HEK293 (cell line): ENCODE measurements at regions not wholly inside any gene's neighbourhood (a gene's known extent, or its start where the extent isn't known, plus 50 kb on each side); places are given as distances from the start of the nearest gene placed in this dataset.

ENCODE experiments used
- CTCF ChIA-PET: fragments of 350-600 bp; formaldehyde crosslinking; extraction: SDS; loops from one replicate; lab custom pipeline; 2021; ENCODE audit warnings: antibody characterized with exemption; lab: Yijun Ruan, JAX
- POLR2A ChIA-PET: fragments of 300-600 bp; formaldehyde crosslinking; extraction: SDS; loops from one replicate; lab custom pipeline; 2020; ENCODE audit warnings: antibody characterized with exemption, inconsistent platforms; lab: Yijun Ruan, JAX
- H3K27ac ChIP-seq: fragments of 200-500 bp; sonication (Bioruptor generic); 2 replicates; pipeline ENCODE4 v1.5.1; 2014; ENCODE audit warnings: low read depth, low read length, control low read depth, inconsistent platforms; ENCODE audit errors: extremely low read depth
- H3K36me3 ChIP-seq, 2 experiments: fragments of 200-500 bp in 1 of 2; sonication (Bioruptor generic) in 1 of 2; 1 replicate in 1 of 2; 2 replicates in 1 of 2; pipeline ENCODE4 v1.5.1; 2014 to 2017; ENCODE audit warnings: inconsistent platforms in 2 of 2, low read length in 2 of 2; ENCODE audit not compliant: control insufficient read depth in 2 of 2, insufficient read depth in 1 of 2
- H3K4me1 ChIP-seq: fragments of 200-500 bp; sonication (Bioruptor generic); 2 replicates; pipeline ENCODE4 v1.5.1; 2014; ENCODE audit warnings: mild to moderate bottlenecking, low read length, inconsistent platforms; ENCODE audit not compliant: control insufficient read depth, insufficient read depth
- H3K4me3 ChIP-seq: 2 replicates; pipeline ENCODE4 v1.5.1; 2011; ENCODE audit warnings: low read depth, mild to moderate bottlenecking, control low read depth, low read length, moderate library complexity
- H3K9me3 ChIP-seq: fragments of 200-500 bp; sonication (Bioruptor generic); 2 replicates; pipeline ENCODE4 v1.5.1; 2014; ENCODE audit warnings: low read depth, low read length, inconsistent platforms; ENCODE audit not compliant: control insufficient read depth, insufficient read depth
- TCF7L2 ChIP-seq: IDR thresholded peaks from 2 replicates; pipeline ENCODE4 v1.6.1; 2011; ENCODE audit warnings: low read depth, mild to moderate bottlenecking, inconsistent platforms, low read length, moderate library complexity, borderline replicate concordance
- ZNF138 ChIP-seq: fragments of 450-650 bp; formaldehyde crosslinking; IDR thresholded peaks from 2 replicates; pipeline ENCODE4 v1.5.1; 2016; ENCODE audit warnings: missing biosample characterization, missing genetic modification characterization, borderline replicate concordance
- ZNF140 ChIP-seq: fragments of 450-650 bp; formaldehyde crosslinking; IDR thresholded peaks from 2 replicates; pipeline ENCODE4 v1.5.1; 2016; ENCODE audit warnings: missing biosample characterization, missing genetic modification characterization
- ZNF146 ChIP-seq: fragments of 450-650 bp; formaldehyde crosslinking; IDR thresholded peaks from 2 replicates; pipeline ENCODE4 v1.5.1; 2016; ENCODE audit warnings: missing biosample characterization, missing genetic modification characterization
- ZNF341 ChIP-seq: fragments of 450-650 bp; formaldehyde crosslinking; IDR thresholded peaks from 2 replicates; pipeline ENCODE4; 2016; ENCODE audit warnings: low read depth, missing biosample characterization, missing genetic modification characterization
- ZNF394 ChIP-seq: fragments of 450-650 bp; formaldehyde crosslinking; IDR thresholded peaks from 2 replicates; pipeline ENCODE4 v1.5.1; 2016; ENCODE audit warnings: missing biosample characterization, missing genetic modification characterization, mild to moderate bottlenecking, moderate library complexity, borderline replicate concordance
- ZNF529 ChIP-seq: fragments of 450-650 bp; formaldehyde crosslinking; IDR thresholded peaks from 2 replicates; pipeline ENCODE4 v1.5.1; 2017; ENCODE audit warnings: missing genetic modification characterization, missing biosample characterization; ENCODE audit not compliant: insufficient replicate concordance
- ZNF558 ChIP-seq: fragments of 450-650 bp; formaldehyde crosslinking; IDR thresholded peaks from 2 replicates; pipeline ENCODE4 v1.5.1; 2016; ENCODE audit warnings: missing biosample characterization, missing genetic modification characterization
- ZNF596 ChIP-seq: fragments of 450-650 bp; IDR thresholded peaks from 2 replicates; pipeline ENCODE4 v1.5.0; 2018; ENCODE audit warnings: missing biosample characterization, mild to moderate bottlenecking, missing genetic modification characterization, moderate library complexity
- ZNF610 ChIP-seq: fragments of 450-650 bp; formaldehyde crosslinking; IDR thresholded peaks from 2 replicates; pipeline ENCODE4 v1.5.1; 2016; ENCODE audit warnings: missing biosample characterization, missing genetic modification characterization, borderline replicate concordance
- ZNF777 ChIP-seq: fragments of 450-650 bp; formaldehyde crosslinking; IDR thresholded peaks from 2 replicates; pipeline ENCODE4 v1.5.1; 2017; ENCODE audit warnings: missing biosample characterization, missing genetic modification characterization, borderline replicate concordance
- ZNF830 ChIP-seq: fragments of 450-650 bp; IDR thresholded peaks from 2 replicates; pipeline ENCODE4 v1.5.0; 2018; ENCODE audit warnings: missing biosample characterization, missing genetic modification characterization, low read depth, mild to moderate bottlenecking, moderate library complexity
- TF ChIP-seq, protein P1 (sequence below): fragments of 450-650 bp; formaldehyde crosslinking; IDR thresholded peaks from 2 replicates; pipeline ENCODE4 v1.5.0; 2017; ENCODE audit warnings: missing biosample characterization, missing genetic modification characterization, borderline replicate concordance
- TF ChIP-seq, protein P2 (sequence below): fragments of 450-650 bp; formaldehyde crosslinking; IDR thresholded peaks from 2 replicates; pipeline ENCODE4 v1.5.1; 2016; ENCODE audit warnings: missing biosample characterization, missing genetic modification characterization
- TF ChIP-seq, protein P3 (sequence below): fragments of 450-650 bp; formaldehyde crosslinking; IDR thresholded peaks from 2 replicates; pipeline ENCODE4 v1.5.1; 2016; ENCODE audit warnings: missing biosample characterization, missing genetic modification characterization, borderline replicate concordance
- TF ChIP-seq, protein P4 (sequence below): fragments of 450-650 bp; formaldehyde crosslinking; IDR thresholded peaks from 2 replicates; pipeline ENCODE4 v1.5.1; 2017; ENCODE audit warnings: missing biosample characterization, missing genetic modification characterization

DNA sequence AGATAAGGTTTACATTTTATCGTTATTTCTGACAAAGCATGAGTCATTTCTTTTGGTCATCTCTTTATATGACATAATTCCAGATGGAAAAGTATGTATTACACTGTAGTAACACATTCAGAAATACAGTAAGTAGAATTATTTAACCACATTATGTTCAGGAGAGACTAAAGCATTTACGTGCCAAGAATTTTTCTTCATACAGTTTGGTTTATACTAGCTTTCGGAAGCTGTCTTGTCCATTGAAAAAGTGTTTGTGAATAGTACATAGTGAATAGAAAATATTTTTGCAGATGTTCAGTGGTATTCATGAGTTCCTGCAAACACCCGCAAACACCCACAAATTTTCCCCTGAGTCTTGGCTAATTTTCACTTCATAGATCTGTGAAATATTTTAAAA lies 1033.0 kb upstream of the INTU start (continued):
- TF ChIP-seq, protein P1, sequence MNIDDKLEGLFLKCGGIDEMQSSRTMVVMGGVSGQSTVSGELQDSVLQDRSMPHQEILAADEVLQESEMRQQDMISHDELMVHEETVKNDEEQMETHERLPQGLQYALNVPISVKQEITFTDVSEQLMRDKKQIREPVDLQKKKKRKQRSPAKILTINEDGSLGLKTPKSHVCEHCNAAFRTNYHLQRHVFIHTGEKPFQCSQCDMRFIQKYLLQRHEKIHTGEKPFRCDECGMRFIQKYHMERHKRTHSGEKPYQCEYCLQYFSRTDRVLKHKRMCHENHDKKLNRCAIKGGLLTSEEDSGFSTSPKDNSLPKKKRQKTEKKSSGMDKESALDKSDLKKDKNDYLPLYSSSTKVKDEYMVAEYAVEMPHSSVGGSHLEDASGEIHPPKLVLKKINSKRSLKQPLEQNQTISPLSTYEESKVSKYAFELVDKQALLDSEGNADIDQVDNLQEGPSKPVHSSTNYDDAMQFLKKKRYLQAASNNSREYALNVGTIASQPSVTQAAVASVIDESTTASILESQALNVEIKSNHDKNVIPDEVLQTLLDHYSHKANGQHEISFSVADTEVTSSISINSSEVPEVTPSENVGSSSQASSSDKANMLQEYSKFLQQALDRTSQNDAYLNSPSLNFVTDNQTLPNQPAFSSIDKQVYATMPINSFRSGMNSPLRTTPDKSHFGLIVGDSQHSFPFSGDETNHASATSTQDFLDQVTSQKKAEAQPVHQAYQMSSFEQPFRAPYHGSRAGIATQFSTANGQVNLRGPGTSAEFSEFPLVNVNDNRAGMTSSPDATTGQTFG: no peak
- TF ChIP-seq, all 188 proteins: peak for 0

DNA sequence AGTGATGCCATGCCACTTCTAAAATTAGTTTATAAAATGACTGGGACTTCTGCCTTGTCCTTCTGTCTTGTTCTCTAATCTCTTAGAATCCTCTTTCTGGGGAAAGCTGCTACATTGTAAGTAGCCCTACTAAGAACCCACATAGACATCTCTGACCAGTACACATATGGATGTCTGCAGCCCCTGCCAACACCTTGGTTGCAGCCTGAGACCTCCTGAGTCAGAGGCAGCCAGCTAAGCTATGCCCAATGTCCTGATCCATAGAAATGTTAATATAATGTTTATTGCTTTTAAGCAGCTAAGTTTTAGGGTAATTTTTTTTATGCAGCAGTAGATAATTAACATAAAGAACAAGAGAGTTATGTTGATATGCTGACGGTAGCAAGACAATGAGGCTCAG lies 1029.5 kb upstream of the INTU start:
- Histone ChIP-seq H3K9me3 (no peaks in the 10 kb centered on the region), H3K27ac (no peak overlapping the region), H3K36me3 (no peaks in the 10 kb centered on the region), H3K4me1 (no peaks in the 10 kb centered on the region), H3K4me3 (no peak overlapping the region)
- ChIA-PET CTCF (interaction anchor here (1.5 to 1.8 kb wide), 2 partner anchors 15 to 379 kb away, joined by 3 read pairs; no protein-coding TSS in a partner anchor), POLR2A (no interaction called here)
- TF ChIP-seq ZNF146: no peak
- TF ChIP-seq ZNF830 (tag by site-specific recombination): no peak
- TF ChIP-seq ZNF558 (tag by site-specific recombination): no peak
- no peak for TF ChIP-seq ZNF777 (tag by site-specific recombination)
- no peak for TF ChIP-seq ZNF140 (tag by site-specific recombination)
- TF ChIP-seq ZNF394: no peak
- TF ChIP-seq ZNF596: no peak
- TF ChIP-seq ZNF341 (tag by site-specific recombination): no peak
- no peak for TF ChIP-seq TCF7L2
- TF ChIP-seq, protein P2, sequence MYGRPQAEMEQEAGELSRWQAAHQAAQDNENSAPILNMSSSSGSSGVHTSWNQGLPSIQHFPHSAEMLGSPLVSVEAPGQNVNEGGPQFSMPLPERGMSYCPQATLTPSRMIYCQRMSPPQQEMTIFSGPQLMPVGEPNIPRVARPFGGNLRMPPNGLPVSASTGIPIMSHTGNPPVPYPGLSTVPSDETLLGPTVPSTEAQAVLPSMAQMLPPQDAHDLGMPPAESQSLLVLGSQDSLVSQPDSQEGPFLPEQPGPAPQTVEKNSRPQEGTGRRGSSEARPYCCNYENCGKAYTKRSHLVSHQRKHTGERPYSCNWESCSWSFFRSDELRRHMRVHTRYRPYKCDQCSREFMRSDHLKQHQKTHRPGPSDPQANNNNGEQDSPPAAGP (tag by site-specific recombination): no peak
- TF ChIP-seq ZNF138: no peak
- TF ChIP-seq, protein P3, sequence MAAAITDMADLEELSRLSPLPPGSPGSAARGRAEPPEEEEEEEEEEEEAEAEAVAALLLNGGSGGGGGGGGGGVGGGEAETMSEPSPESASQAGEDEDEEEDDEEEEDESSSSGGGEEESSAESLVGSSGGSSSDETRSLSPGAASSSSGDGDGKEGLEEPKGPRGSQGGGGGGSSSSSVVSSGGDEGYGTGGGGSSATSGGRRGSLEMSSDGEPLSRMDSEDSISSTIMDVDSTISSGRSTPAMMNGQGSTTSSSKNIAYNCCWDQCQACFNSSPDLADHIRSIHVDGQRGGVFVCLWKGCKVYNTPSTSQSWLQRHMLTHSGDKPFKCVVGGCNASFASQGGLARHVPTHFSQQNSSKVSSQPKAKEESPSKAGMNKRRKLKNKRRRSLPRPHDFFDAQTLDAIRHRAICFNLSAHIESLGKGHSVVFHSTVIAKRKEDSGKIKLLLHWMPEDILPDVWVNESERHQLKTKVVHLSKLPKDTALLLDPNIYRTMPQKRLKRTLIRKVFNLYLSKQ (tag by site-specific recombination): no peak
- TF ChIP-seq ZNF529: no peak

DNA sequence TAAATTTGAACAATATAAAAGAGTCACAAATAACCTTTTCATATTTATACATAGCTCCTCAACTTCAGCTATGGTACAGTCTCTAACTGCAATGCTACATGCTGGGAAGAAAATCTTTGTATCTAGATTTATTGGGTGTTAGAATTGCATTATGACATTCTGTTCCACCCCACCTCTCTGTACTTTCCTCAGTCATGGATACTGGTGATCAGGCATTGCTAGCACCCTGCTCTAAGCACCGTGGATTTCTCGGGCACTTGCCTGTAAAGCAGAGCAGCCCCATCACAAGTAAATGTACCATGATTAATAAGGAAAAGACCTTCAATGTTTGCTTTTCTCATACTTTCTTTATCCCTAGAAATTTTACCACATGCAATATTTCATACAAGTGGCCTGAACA lies 1028.9 kb upstream of the INTU start:
- Histone ChIP-seq H3K36me3 (no peaks in the 10 kb centered on the region), H3K9me3 (no peaks in the 10 kb centered on the region), H3K4me3 (no peak overlapping the region), H3K27ac (no peak overlapping the region)
- CTCF ChIA-PET: interaction anchor here (1.2 to 1.8 kb wide), 3 partner anchors 14 to 380 kb away, joined by 3 read pairs; no protein-coding TSS in a partner anchor
- POLR2A ChIA-PET: no interaction called here
- no peak for TF ChIP-seq ZNF610
- TF ChIP-seq, protein P4, sequence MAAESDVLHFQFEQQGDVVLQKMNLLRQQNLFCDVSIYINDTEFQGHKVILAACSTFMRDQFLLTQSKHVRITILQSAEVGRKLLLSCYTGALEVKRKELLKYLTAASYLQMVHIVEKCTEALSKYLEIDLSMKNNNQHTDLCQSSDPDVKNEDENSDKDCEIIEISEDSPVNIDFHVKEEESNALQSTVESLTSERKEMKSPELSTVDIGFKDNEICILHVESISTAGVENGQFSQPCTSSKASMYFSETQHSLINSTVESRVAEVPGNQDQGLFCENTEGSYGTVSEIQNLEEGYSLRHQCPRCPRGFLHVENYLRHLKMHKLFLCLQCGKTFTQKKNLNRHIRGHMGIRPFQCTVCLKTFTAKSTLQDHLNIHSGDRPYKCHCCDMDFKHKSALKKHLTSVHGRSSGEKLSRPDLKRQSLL (tag by site-specific recombination): no peak
- TF ChIP-seq, all 188 proteins: peak for 0
- no peaks in the 10 kb centered on the region for H3K4me1 ChIP-seq
